Endodermal cell (in vitro differentiated cells): ENCODE measurements at regions not wholly inside any gene's neighbourhood (a gene's known extent, or its start where the extent isn't known, plus 50 kb on each side); places are given as distances from the start of the nearest gene placed in this dataset.

ENCODE experiments used
- DNase-seq: peaks from one replicate; pipeline ENCODE4 v3.0.0-alpha.2; 2017
- H3K27ac ChIP-seq: 2 replicates; pipeline ENCODE4 v1.5.1; 2013; ENCODE audit warnings: mild to moderate bottlenecking, low read depth, low read length, moderate library complexity
- H3K27me3 ChIP-seq: 2 replicates; pipeline ENCODE4 v1.6.1; 2013; ENCODE audit warnings: mild to moderate bottlenecking, low read length, moderate library complexity; ENCODE audit not compliant: insufficient read depth, control insufficient read depth, poor library complexity, severe bottlenecking
- H3K36me3 ChIP-seq: 2 replicates; pipeline ENCODE4 v1.7.0; 2013; ENCODE audit warnings: mild to moderate bottlenecking, low read length, moderate library complexity; ENCODE audit not compliant: control insufficient read depth, insufficient read depth
- H3K4me1 ChIP-seq: one replicate; pipeline ENCODE4 v1.7.0; 2013; ENCODE audit warnings: low read length; ENCODE audit not compliant: control insufficient read depth, insufficient read depth
- H3K4me3 ChIP-seq: 2 replicates; pipeline ENCODE4 v1.5.1; 2013; ENCODE audit warnings: mild to moderate bottlenecking, low read length, moderate library complexity
- H3K9ac ChIP-seq: 2 replicates; pipeline ENCODE4 v1.6.1; 2013; ENCODE audit warnings: mild to moderate bottlenecking, low read length, moderate library complexity; ENCODE audit not compliant: poor library complexity, severe bottlenecking; ENCODE audit errors: extremely low read depth
- H3K9me3 ChIP-seq: 2 replicates; pipeline ENCODE4 v1.6.1; 2013; ENCODE audit warnings: mild to moderate bottlenecking, low read length, moderate library complexity; ENCODE audit not compliant: control insufficient read depth
- H3K27ac Mint-ChIP-seq: 2 replicates; pipeline ENCODE4 v1.8.0; 2020; ENCODE audit warnings: mixed read lengths
- H3K27me3 Mint-ChIP-seq: 2 replicates; pipeline ENCODE4 v1.8.0; 2021; ENCODE audit warnings: mild to moderate bottlenecking, mixed read lengths; ENCODE audit not compliant: insufficient read depth
- H3K36me3 Mint-ChIP-seq: 2 replicates; pipeline ENCODE4 v1.8.0; 2020; ENCODE audit warnings: low read depth, mixed read lengths
- H3K4me1 Mint-ChIP-seq: 2 replicates; pipeline ENCODE4 v1.8.0; 2020; ENCODE audit warnings: mixed read lengths
- H3K4me3 Mint-ChIP-seq: 2 replicates; pipeline ENCODE4 v1.8.0; 2020; ENCODE audit warnings: mild to moderate bottlenecking, moderate library complexity, mixed read lengths
- H3K9me3 Mint-ChIP-seq: 2 replicates; pipeline ENCODE4 v1.8.0; 2020; ENCODE audit warnings: mild to moderate bottlenecking, mixed read lengths
- CTCF ChIP-seq: fragments of 200-600 bp; sonication (generic); conservative IDR thresholded peaks from 2 replicates; pipeline ENCODE4 v1.5.0; 2021; ENCODE audit warnings: antibody characterized with exemption, mild to moderate bottlenecking
- WGBS, 2 experiments: methylation state at CpG; one replicate each; pipeline versions ENCODE4 v1.1.5 to v1.1.7; 2013; ENCODE audit warnings: missing lambda C conversion rate in 2 of 2, mixed read lengths in 1 of 2; ENCODE audit not compliant: insufficient coverage in 1 of 2, insufficient read length in 1 of 2; 5-methylcytosine and 5-hydroxymethylcytosine counted together

DNA sequence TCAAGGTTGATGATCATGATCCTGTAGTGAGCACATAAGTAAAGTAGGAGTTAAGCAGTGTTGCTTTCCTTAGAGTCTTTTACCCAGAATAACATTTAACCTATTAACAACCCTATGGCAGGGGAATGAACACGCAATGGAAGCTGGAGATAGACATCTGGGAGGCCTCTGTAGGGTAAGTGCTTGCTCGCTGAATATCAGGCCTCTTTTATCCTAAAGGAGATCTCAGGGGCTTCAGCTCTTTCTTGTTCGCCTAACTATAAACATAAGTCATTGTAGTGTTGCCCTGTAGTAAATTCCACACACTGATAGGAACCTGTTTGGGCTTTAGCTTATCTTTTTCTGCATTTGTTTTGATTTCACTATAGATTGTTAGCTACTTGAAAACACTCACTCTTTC lies 174.4 kb upstream of the TCF4 start:
- no peak for TF ChIP-seq CTCF
- Mint-ChIP-seq H3K9me3 (no peaks in the 10 kb centered on the region), H3K4me3 (no peak overlapping the region), H3K4me1 (peaks cover 47% of the 10 kb centered on the region), H3K36me3 (no peaks in the 10 kb centered on the region), H3K27ac (no peak overlapping the region), H3K27me3 (peaks cover 13% of the 10 kb centered on the region)
- H3K4me1 ChIP-seq = peaks cover 10% of the 10 kb centered on the region
- no peak overlapping the region for H3K9ac ChIP-seq
- no peak overlapping the region for H3K27ac ChIP-seq
- H3K36me3 ChIP-seq = no peaks in the 10 kb centered on the region
- no peak for DNase-seq
- 68 to 100% methylated on average over 2 to 3 of the region's 3 CpGs for WGBS, 2 experiments
- H3K4me3 ChIP-seq = no peak overlapping the region
- H3K9me3 ChIP-seq = no peaks in the 10 kb centered on the region
- peaks cover 13% of the 10 kb centered on the region for H3K27me3 ChIP-seq

DNA sequence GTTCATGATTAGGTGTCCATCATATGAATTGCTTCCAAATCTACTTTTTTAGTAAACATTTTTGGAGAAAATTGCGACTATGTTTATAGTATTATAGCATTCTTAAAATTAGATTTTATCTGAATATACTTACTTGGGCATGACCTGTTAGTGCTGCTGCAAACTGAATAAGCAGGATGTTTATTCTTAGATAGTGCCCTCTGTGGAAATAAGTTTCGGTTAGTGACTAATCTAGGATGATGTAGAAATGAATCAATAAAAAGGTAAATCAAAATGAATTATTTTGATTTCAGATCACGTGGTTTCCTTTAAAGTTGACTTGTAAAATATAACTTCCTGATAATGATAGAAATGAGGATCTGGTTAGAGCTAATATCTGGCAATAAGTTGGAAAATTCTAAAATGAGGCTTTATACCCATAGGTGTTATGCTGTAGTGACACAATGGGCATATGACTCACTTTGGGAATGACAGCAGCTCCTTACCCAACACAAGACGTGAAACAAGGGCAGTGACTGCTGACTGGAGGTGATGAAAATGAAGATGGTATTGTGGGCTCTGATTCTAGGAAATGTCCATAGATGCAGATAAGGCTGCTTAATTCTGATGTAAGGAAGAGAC lies 165.8 kb upstream of the TCF4 start:
- DNase-seq = no peak
- no peaks in the 10 kb centered on the region for H3K9me3 ChIP-seq
- H3K27me3 ChIP-seq = peaks cover 65% of the 10 kb centered on the region
- WGBS, 2 experiments = 92 to 94% methylated on average over 2 to 3 of the region's 4 CpGs
- H3K4me1 Mint-ChIP-seq = peaks cover 8% of the 10 kb centered on the region
- H3K4me3 Mint-ChIP-seq = no peak overlapping the region
- no peak overlapping the region for H3K9ac ChIP-seq
- no peaks in the 10 kb centered on the region for H3K36me3 ChIP-seq
- H3K27ac Mint-ChIP-seq = no peak overlapping the region
- no peaks in the 10 kb centered on the region for H3K36me3 Mint-ChIP-seq
- peaks cover 3% of the 10 kb centered on the region for H3K4me1 ChIP-seq
- H3K27me3 Mint-ChIP-seq = peaks cover 53% of the 10 kb centered on the region
- H3K4me3 ChIP-seq = no peak overlapping the region
- no peak for TF ChIP-seq CTCF
- H3K27ac ChIP-seq = no peak overlapping the region
- no peaks in the 10 kb centered on the region for H3K9me3 Mint-ChIP-seq

GRCh38 chr18:55751476-55751875 lies 163.5 kb upstream of the TCF4 start:
- H3K9me3 Mint-ChIP-seq = no peaks in the 10 kb centered on the region
- no peak for TF ChIP-seq CTCF
- H3K9me3 ChIP-seq = no peaks in the 10 kb centered on the region
- H3K4me3 Mint-ChIP-seq = no peak overlapping the region
- no peak overlapping the region for H3K27ac ChIP-seq
- H3K27ac Mint-ChIP-seq = no peak overlapping the region
- H3K36me3 ChIP-seq = no peaks in the 10 kb centered on the region
- H3K4me3 ChIP-seq = no peak overlapping the region
- H3K4me1 ChIP-seq = peaks cover 4% of the 10 kb centered on the region
- H3K4me1 Mint-ChIP-seq = peaks cover 16% of the 10 kb centered on the region
- no peaks in the 10 kb centered on the region for H3K36me3 Mint-ChIP-seq
- H3K27me3 Mint-ChIP-seq = peaks cover 61% of the 10 kb centered on the region
- no peak overlapping the region for H3K9ac ChIP-seq
- DNase-seq = no peak
- H3K27me3 ChIP-seq = peaks cover 70% of the 10 kb centered on the region
- WGBS, 2 experiments = 91 to 93% methylated on average over 3 to 4 of the region's 4 CpGs
